IPS-NIHi7 (cell line): ENCODE measurements at regions not wholly inside any gene's neighbourhood (a gene's known extent, or its start where the extent isn't known, plus 50 kb on each side); places are given as distances from the start of the nearest gene placed in this dataset.
"Not testable (repeated sequence)": the region's sequence is repeated elsewhere in the genome, so short reads cannot be mapped to it uniquely, and the experiment has no call there.

Experiments
- DNase-seq: peaks from one replicate; pipeline ENCODE4 v3.0.0; 2012; ENCODE audit warnings: mixed read lengths; ENCODE audit errors: extremely low spot score

DNA sequence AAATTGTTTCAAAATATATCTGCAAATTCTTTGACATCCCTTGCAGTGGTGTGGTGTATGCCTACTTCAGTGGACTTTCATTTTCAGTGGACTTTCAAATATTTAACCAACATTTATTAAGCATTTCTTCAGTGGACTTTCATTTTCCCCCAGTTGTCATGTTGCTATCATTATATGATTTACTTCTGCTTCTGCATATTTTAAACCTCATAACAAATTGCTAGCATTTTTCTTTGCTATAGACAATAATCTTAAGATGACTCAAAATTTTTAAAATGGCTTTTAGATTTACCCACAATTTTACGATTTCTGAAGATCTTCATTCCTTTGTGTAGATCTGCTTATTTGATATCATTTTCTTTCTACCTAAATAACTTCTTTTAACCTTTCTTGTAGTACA, 592.7 kb upstream of the SLC35B3 start:
- no peak for DNase-seq

DNA sequence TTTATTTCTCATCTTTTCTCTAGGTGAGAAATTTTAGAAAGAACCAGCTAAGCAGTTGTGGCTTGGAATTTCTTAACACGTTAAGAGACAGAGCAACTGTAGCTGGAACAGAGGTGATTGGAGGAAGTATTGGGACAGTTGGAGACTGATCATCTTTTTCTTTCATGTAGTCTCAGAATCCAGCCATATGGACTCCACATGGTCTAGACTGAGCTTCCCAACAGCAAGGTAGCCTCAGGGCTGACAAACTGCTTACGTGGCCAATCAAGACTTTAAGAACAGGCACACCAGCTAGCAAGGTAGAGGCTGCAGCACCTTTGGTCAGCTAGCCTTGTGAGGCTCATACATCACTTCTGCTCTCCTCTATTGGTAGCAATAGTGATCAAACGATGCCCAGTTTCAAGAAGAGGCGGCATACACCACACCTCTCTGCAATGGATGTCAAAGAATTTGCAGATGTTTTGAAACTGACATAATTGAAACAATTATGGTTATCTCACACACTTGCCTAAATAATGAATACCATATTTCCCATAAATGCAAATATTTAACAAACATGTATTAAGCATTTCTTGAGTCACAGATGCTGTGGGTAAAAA, 590.5 kb upstream of the SLC35B3 start:
- no peak for DNase-seq

DNA sequence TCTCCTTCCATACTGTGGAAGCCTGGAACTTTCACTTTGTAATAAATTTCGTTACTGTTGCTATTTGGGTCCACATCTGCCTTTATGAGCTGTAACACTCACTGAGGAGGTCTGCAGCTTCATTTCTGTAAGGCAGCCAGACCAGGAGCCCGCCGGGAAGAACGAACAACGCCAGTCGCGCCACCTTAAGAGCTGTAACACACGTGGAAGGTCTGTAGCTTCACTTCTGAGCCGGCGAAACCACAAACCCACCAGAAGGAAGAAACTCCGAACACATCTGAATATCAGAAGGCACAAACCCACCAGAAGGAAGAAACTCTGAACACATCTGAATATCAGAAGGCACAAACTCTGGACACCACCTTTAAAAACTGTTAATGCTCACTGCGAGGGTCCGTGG, 589.9 kb upstream of the SLC35B3 start:
- DNase-seq, result no peak

DNA sequence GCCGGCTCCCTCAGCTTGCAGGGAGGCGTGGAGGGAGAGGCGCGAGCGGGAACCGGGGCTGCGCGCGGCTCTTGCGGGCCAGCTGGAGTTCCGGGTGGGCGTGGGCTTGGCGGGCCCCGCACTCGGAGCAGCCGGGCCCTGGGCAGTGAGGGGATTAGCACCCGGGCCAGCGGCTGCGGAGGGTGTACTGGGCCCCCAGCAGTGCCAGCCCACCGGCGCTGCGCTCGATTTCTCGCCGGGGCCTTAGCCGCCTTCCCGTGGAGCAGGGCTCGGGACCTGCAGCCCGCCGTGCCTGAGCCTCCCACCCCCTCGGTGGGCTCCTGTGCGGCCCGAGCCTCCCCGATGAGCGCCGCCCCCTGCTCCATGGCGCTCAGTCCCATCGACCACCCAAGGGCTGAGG, 588.9 kb upstream of the SLC35B3 start:
- not testable (repeated sequence) for DNase-seq

DNA sequence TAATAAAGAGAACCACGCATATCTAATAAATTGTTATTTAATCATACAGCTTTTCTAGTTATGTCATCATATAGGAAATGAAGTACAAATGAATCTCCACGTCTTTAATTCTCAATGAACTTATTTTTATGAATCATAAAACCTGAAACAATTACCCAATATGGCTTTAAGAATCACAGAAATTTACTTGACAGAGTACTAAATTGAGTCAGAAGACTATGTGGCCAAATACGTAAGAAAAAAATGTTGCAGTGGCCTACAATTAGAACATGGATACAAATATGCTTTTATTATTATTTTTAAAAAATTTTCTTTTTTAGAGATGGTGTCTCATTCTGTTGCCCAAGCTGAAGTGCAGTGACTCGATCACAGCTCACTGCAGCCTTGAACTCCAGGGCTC, 584.7 kb upstream of the SLC35B3 start:
- no peak for DNase-seq

DNA sequence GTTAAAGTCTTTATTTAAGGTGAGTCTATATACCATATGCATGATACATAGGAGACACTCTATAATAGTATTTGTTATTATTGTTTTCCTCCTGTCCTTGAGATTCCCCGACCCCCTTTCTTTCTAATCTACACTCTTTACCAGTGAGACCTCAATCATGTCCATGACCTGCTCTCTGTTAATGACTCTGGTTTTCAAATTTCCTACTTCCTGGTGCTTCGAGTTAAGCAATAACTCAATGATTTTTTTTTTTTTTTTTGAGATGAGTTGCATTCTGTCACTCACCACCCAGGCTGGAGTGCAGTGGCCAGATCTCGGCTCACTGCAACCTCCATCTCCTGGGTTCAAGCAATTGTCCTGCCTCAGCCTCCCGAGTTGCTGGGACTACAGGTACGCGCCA, 574.6 kb upstream of the SLC35B3 start:
- no peak for DNase-seq

DNA sequence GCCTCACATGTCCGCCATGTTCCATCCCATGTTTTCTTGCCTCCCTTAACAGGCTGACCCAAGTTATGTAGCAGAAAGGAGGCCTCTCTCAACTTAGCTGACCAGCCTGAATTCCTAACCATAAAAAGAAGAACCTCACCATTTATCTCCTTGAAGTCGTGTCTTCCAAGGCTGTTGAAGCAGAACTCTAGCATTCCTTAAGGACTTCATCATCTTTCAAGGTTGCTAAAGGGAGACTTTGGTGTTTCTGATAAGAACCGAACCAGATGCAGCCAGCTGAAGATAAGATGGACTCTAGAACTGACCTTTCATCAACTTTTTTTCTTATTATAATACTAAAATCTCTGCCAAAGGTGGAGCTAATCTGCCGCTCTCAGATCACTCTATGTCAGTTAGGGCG, 571.7 kb upstream of the SLC35B3 start:
- no peak for DNase-seq

DNA sequence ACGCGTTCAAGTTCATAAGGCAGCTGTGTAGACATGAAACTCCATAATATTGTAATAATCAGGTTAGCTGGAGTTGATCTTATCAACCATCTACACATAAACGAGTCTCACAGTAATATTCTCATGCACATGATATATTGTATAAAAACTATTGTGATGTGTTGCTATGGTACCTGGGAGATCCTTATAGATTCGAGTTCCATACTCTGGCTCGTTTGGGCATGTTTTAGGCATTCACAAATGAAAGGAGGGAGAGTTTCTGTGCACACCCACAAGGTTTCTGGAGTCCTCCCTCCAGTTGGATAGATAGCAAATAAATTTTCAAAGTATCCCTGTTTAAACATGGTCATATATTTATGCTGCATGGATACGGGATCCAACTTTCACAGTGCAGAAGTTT, 567.5 kb upstream of the SLC35B3 start:
- no peak for DNase-seq

DNA sequence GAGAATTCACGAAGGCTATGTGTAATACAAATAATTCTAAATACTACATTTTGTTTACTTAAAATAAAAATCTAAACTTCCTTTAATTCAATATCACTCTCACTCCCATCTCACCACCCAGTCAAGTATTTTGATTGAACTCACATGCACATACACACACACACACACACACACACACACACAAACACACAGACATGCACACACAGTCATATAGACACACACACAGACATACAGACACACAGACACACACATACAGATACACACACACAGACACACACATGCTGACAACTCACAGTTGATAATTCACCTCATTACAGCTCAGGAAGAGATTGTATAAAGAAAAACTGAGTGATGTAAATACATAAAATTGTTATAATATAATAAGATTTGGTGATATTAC, 559.8 kb upstream of the SLC35B3 start:
- no peak for DNase-seq

DNA sequence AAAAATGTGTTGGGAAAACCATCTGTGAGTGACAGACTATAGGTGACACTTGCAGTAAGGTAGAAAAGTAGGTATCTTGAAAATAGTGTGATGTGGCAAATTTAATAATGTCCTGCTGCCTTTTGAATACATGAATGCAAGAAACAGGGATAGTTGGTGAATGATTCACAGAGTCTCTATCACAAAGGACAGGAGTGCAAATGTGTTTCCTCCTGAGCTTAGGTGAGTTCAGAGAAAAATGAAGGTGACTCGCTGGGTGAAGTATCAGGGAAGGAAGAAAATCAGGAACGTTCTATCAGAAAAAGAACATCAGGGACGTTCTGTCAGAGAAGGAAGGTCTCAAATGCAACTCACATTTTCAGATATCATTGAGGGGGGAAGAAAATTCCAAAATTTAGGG, 557.8 kb upstream of the SLC35B3 start:
- no peak for DNase-seq

DNA sequence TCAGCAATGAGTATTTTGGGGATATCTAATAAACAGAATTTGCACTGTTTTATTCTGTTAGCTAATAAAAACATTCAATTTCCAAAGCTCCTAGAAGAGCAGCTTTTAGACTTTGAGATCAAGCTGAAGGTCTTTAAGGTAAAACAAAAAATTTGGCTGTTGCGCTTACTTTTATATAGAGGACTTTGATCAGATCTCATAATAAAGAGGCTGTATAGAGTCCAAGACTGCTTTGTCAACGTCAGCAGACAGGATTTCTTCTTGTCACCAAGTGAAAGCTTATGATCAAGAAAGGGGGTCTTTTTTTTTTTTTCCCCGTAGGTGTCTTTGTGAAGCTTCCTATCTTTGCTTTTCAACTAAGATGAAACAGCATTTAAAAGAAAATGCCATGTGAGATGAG, 556.5 kb upstream of the SLC35B3 start:
- DNase-seq, result no peak

DNA sequence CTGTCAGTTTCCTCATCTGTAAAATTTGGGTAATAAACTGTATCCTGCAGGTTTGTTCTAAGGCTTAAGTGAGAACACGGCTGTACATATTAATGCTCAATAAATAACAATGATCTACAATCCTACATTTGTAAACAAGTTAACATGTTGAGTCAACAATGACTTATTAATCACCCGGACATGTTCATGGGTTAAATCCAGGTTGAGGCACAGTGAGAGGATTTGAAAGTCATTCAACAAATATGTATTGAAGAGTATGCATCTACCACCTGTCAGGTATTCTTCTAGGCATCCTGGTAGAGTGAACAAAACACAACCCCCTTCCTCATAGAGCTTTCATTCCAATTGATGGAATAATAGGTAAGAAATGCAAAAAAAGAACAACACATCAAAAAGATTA, 554.7 kb upstream of the SLC35B3 start:
- no peak for DNase-seq

DNA sequence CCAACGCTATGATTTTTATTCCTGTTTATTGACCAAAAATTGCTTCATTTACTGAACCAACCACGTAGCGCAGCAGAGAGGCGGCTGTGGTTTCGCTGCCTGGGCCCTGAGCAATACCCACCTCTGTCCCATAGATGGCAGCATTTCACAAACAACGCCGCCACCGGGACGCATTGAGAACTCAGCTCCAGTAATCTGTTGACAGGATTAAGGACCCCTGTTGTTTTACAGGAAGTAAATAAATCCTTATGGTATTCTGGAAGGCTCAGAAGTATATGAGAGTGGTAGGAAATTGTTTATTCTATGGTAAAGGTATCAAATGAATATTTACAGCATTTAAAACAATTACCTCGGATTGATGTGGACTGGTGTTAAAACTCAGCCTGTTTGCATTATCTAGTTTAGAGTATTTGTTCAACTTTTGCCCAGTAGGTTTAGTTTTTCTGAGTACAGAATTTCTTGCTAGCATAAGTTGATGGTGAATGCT, 547.9 kb upstream of the SLC35B3 start:
- peak; percentile 79 for DNase-seq

DNA sequence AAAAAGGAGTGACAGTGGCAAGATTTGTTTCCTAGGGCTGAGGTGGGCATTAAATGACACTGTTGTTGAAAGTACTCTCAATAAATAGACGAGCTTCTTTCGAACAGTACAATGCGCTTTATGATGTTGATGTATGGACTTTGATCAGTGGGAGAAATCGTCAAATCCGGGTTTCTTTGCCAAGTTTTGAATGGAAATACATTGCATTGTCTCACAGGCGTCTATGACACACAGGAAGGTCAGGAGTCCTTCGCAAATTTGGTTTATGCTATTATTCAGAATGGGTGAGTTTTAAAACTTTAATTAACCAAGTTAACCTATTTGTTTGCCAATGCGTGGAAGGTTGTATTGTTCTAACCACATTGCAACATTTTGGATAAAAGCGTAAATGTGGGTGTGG, 547.3 kb upstream of the SLC35B3 start:
- DNase-seq, result no peak

DNA sequence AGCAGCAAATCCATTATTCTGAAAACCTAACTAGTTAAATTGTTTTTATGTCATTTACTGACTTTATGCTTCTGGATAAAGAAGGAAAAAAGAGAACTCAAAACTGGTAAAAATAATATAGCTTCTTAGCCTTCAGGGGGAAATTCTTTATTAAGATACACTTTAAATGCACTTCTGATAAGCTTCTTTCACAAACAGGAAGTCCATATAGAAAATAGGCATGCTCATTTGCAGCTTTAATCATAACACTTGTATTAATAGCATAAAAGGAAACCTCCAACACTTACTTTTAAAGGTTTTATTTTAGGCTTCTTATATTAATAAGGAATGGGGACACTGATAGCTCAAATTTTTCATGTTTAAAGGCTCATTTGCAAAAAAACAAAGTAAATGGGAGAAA, 538.0 kb upstream of the SLC35B3 start:
- no peak for DNase-seq

DNA sequence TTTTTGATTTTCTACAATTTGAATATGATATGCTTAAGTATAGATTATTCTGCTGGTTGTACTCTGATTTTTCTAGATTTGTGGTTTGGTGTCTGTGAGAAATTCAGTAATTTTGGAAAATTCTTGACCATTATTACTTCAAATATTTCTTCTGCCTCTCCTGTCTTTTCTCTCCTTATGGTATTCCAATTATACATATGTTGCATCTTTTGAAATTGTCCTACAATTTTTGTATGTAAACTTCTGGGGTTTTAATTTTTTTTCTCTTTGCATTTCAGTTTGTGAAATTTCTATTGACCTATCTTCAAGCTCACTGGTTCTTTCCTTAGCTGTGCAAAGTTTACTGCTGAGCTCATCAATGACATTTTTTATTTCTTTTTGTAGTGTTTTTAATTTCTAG, 534.4 kb upstream of the SLC35B3 start:
- no peak for DNase-seq

DNA sequence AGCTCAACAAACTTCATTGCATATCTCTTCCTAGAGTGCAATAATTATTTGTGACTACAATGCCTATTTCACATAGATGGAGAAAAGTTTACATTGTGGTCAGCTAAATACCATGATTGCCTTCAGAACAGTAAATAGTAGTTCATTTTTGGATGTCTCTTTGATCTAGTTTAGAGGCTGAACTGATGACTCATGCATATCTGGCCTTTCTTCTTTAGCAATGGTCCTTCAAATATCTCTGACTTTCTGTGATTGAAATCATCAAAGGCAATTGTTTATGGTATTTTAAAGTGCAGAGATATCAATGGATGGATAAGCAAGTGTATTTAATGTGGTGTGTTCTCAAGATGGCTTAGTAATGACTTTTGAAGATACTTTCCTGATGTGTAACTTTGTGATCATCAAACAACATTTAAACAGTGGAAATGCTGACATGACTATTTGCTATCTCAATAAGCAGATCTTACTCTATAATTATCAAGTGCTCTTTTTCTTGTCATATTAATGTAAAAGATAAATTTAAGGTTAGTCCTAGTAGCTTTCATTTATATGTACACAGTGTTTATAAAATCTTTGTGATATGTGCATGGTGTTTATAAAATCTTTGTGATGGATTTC, 523.7 kb upstream of the SLC35B3 start:
- DNase-seq, result no peak

DNA sequence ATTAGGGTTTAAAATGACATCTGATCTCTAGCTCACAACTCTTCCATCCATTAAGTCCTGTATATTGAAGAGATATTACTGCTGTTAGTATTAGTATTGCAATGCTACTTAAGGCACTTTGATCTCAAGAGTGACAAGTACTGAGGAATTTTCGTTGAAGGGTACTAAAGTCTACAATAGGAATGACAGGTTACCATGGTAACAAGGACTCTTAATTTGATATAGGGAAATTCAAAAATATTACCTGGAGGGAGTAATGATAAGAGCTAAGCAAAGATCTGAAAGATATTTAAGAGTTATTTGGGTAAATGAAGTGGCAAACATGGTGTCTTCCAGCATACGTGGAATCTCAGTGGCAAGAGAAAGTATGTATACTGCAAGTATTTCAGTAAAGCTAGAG, 518.0 kb upstream of the SLC35B3 start:
- no peak for DNase-seq

DNA sequence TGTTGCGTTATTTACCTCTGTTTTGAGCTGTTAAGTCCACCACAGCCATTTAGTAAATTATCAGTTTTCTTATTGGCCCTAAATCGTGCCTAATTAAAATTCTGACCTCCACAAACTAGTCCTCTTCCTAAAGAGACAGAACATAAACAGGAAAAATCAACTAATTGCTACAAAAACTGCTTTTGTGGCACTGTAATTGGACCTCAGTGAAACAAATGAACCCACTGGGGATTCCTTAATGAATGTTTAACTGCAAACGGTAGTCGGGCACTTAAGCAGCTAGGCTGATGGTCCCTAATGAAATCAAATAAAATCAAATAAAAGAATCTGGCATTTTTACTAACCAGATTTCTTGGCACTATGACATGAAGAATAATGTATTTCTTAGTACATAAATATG, 513.4 kb upstream of the SLC35B3 start:
- no peak for DNase-seq

DNA sequence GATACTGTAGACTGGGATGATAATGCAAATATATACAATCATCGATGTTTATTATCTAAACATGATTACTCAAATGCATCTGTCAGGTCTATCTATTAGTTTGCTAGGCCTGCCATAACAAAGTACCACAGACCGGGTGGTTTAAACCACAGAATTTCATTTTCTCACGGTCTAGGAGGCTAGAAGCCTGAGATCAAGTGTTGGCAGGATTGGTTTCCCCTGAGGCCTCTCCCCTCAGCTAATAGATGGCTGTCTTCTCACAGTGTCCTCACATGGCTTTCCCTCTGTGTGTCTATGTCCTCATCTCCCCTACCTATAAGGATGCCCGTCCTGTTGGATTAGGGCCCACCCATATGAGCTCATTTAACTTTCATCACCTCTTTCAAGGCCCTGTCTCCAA, 512.6 kb upstream of the SLC35B3 start:
- no peak for DNase-seq

DNA sequence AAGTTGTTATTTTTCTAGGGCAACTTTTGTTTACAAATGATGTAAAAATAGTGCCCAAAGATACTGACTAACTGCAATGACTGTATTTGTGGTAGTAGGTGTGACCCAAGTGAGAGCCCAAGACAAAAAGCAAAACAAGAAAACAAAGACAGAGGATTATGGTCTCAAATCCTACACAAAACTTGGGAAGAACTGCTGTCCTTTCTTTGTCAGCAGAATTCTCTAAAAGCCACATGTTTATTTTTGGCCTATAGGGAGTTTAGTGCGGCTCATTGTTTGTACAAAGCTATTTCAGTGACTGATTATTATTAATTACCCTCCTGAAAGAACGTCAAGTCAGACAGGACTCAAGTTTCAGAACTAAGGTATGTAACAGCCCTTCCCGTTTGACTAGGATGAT, 509.2 kb upstream of the SLC35B3 start:
- DNase-seq, result no peak

DNA sequence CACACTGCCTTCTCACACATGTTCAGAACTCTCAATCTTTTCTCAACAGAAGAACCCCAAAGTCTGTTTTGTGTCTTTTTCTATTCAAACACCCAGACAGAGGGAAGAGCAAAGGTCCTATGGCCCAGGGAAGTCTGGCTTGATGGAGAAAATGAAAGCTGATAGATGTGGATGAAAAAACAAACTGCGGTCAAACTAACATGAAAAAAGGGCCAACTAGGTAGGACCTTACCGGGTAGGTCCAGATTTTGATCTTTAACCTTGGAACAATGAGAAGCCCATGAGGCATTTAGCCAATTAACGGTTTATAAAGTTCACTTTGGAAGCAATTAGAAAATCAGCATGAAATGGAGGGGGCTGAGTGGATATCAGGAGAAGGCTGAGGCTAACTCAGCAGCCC, 507.7 kb upstream of the SLC35B3 start:
- DNase-seq, result no peak

DNA sequence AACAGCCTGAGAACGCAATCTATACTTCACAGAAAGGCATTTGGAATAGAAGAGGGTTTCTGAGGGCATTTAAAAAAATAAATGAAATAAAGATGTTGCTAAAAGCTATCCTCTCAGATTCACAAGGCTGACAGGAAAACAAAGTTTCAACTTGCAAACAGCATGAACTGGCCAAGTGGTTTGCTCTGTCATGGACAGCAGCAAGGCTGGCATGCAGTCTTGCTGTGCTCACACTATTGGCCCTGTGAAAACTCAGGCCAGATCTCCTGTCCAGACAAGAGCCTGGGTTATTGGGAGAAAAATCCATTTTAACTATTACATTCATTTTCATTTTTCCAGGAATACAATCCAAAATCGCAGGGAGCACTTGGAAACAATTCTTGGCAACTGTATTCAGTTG, 506.2 kb upstream of the SLC35B3 start:
- no peak for DNase-seq

DNA sequence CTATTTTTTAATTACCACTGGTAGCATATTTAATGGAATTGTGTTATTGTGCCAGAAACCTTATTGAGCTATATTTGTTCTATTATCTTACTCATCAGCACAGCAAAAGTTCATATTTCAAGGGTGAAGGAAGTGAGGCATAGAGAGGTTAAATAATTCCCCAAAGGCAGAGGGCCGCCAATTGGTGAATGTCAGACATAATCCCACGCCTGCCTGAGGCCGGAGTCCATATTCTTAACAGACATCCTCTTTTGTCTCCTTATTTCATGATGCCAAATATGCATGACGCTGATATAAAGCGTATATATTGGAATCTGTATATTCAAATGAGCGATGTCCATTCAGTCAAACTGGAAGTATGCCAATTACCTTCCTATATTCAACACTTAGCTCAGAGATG, 505.0 kb upstream of the SLC35B3 start:
- no peak for DNase-seq
